ENCODE measurements at regions not wholly inside any gene's neighbourhood (a gene's known extent, or its start where the extent isn't known, plus 50 kb on each side); places are given as distances from the start of the nearest gene placed in this dataset.
"Not testable (repeated sequence)": the region's sequence is repeated elsewhere in the genome, so short reads cannot be mapped to it uniquely, and the experiment has no call there.

GRCh38 chr3:110995461-110996231 lies 76.0 kb upstream of the NECTIN3 start:
- DNase-seq (ENCODE audit: low read depth in 3 of 3): no peak

- DNase-seq (ENCODE audit: low read depth in 3 of 3): not testable (repeated sequence)
Observed at GRCh38 chr3:110998766-110999165, 72.8 kb upstream of the NECTIN3 start.

DNA sequence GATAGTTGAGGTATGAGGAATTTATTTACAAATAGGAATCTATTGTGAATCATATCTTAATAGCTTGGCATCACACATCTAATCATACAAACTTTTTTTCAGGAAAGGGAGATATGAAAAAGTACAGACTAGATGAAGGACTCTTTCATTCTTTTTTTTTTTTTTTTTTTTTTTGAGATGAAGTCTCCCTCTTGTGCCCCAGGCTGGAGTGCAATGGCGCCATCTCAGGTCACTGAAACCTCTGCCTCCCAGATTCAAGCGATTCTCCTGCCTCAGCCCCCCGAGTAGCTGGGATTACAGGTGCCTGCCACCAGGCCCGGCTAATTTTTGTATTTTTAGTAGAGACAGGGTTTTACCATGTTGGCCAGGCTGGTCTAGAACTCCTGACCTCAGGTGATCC lies 65.1 kb upstream of the NECTIN3 start:
- DNase-seq (ENCODE audit: low read depth in 3 of 3): not testable (repeated sequence)

- no peak for DNase-seq (ENCODE audit: low read depth in 3 of 3)
Observed at GRCh38 chr3:111012388-111013248, 59.0 kb upstream of the NECTIN3 start.
